HG03575 (cell line): ENCODE measurements at regions not wholly inside any gene's neighbourhood (a gene's known extent, or its start where the extent isn't known, plus 50 kb on each side); places are given as distances from the start of the nearest gene placed in this dataset.

ENCODE experiments used
- ATAC-seq: cut with Tn5 transposase; IDR thresholded peaks from one replicate; pipeline ENCODE4 v1.9.1; 2021; ENCODE audit not compliant: unreplicated experiment, insufficient number of reproducible peaks, low FRiP score; ENCODE audit errors: extremely low read depth

DNA sequence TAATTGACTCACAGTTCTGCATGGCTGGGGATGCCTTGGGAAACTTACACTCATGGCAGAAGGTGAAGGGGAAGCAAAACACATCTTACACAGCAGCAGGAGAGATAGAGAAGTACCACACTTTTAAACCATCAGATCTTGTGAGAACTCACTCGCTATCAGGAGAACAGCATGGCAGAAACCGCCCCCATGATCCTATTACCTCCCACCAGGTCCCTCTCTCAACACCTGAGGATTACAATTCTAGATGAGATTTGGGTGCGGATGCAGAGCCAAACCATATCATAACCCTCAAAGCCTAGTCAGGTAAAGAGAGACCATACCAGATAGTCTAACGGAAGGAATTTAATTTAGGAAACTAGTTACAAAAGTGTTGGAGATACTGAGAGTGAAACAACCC, 182.6 kb upstream of the ACVR2A start:
- ATAC-seq = no peak

DNA sequence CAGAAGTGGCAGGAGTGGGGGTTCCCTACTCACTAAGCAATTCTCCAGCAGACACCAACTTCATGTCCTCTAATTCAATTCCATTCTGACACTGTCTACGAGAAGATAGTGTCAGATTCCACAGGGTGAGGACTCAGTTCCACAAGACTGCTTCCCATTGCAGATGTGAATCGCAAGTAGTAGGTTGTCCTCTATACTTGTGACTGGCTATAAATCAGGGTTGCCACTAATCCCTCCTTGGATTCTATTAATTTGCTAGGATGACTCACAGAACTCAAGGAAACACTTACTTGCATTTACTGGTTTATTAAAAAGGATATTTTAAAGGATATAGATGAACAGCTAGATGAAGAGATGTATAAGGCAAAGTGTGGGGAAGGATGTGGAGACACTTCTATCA, 184.1 kb upstream of the ACVR2A start:
- ATAC-seq = no peak

DNA sequence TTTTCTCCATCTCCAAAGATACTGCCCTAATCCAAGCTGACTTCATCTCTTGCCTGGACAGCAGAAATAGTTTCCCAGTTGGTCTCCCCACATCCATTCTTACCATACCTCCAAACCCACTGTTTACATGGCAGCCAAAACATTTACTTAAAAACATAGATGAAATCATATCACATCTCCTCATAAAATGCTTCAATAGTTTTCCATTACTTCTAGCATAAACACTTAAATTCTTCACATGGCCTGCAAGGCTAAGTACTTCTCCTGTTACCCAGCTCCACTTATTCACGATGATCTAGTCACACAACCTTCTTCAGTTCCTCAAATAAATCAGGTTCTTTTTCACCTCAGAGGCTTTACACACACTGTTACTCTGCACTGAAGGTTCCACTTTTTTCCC, 185.8 kb upstream of the ACVR2A start:
- ATAC-seq = no peak

DNA sequence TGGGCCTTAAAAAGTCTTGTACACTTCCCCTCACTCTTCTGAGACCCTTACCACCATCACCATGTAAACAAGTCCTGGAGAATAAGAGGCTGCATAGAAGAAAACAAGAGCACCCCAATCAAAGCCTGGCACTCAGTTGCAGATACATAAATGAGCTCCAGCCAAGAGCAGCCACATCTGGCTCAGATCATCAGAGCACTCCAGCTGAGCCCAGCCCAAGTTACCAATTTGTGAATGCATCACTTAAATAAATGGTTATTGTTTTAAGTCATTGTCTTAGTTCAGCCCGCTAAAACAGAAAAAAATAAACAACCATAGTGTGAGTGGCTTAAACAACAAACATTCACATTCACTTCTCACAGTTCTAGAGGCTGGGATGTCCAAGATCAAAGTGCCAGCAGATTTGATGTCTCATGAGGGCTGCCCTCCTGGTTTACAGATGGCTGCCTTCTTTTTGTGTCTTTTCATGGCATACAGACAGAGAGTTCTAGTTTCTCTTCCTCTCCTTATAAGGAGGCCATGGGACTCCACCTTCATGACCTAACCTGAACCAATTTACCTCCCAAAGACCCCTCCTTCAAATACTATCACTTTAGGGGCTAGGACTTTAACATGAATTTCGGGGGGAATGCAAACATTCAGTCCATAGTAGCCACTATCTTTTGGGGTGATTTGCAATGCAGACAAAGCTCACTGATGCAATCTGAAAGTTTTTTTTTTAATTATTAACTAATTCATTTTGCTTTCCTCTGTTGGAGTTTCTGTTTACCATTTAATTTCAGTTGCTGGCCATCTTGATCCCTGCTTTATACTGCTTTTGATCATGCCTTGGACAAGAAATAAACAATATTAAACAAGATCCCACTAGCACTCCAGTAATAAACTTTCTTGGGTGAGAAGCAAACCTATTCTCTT, 187.5 kb upstream of the ACVR2A start:
- no peak for ATAC-seq

DNA sequence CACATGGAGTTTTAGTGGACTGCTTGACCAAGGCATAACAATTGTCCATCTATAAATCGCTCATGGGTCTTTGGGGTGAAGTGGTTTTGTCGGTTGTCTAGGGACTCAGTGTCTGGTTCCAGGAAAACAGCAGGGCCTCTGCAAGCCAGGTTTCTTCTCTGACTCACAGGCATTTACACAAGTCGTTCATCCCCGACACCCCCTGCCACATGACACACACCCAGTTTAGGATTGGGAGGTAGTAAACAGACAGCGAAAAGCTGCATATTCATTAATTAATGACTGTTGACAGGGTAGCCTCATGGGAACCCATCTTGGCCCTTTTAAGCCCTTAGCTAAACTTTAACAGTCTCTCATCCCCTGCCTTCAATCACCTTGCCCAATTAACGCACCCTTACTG, 194.8 kb upstream of the ACVR2A start:
- no peak for ATAC-seq

DNA sequence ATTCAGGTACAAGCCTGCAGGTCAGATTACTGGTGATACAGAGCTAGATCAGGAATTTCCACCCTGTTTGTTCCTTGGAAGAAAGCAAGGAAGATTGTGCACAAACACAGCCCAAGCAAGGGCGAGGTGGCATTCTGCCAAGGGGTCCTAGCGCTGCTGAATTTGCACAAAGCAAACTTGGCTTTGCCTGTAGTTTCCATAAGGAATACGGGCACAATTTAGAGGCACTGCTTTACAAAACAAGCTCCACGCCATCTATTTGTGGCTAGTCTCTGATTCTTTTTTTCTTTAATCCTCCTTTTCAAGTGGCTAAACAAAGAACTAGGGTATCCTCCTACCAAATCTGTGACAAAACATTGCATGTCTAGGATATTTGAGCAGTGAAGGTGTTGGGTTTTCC, 195.5 kb upstream of the ACVR2A start:
- no peak for ATAC-seq

DNA sequence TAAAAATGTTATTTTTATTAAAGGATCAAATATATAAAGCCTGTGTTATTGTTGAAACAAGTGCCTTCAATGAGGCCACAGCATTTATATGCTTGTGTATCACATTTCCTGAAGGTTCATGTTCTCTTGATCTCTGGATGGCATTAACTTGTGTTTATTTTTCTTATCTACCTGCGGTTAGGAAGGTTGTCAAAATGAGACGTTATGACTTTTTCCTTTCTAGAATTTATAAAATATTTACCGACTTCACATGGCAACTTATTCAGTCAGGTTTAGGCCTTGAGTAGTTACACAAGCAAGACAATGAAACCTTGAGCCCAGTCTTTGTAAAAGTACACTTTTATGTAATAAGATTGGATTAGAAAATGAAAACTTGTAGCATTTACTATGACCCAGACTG, 196.4 kb upstream of the ACVR2A start:
- no peak for ATAC-seq

DNA sequence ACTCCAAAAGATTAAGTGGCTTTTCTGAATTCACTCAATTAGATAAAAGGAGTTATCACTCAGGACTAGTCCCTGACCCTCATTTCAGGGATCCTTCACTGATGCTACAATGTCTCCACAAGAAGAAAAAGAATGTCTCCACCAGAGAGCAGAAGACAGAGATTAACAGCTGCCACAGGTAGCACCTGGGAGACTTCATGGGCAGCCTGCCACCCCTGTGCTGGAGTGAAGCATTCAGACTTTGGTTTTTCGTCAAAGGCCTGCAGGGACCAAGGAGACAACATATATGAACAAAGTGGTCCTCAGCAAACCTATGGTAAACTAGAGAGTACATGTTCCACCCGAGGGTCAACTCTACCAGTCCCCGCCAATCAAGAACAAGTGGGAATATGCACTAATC, 197.0 kb upstream of the ACVR2A start:
- ATAC-seq = no peak

DNA sequence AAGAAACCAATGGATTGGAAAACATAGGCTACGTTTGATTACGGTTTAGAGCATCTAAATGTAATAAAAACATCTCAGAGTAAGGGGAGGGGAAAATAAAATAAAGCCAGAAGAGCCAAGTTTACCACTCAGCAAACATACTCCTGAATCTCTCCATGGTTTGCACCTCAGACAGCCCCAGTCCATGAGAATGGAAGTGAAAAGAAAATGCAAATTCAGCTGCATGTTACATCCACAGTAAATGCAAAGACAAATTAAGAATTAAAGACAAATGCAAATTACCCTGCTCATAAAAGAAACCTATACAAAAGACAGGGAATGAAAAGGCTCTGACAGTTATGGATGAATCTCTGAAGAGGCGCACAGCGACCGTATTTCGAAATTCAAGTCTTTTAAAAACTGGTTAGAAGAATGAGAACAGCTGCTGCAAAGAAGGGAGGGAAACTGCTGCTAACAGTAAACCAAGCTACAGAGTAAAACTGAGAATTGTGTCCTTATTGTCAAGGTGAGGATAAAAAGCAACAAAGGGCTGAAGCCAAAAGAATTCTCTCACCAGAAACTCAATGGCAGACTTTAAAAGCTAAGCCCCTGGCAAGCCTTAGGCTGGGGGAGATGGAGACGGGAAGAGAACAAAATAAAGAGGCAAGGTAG, 197.9 kb upstream of the ACVR2A start:
- no peak for ATAC-seq

DNA sequence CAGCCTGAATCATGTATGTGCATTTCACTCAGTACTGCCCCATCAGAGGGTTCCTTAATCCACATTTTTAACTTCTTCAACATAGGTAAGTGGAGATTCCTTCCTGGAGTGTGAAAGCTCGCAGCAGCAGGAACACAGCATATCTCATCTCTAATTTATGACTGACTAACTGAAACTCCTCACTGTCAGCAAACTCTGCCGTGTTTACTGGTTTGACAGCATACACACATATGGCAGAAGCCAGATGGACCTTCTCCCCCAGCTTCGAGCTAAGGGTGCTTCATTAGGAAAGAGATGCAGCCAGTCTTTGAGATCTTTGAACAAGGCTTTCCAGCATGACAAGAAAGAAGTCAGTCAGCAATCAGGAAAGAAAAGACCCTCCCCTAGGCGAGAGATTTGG, 200.3 kb upstream of the ACVR2A start:
- ATAC-seq = no peak

DNA sequence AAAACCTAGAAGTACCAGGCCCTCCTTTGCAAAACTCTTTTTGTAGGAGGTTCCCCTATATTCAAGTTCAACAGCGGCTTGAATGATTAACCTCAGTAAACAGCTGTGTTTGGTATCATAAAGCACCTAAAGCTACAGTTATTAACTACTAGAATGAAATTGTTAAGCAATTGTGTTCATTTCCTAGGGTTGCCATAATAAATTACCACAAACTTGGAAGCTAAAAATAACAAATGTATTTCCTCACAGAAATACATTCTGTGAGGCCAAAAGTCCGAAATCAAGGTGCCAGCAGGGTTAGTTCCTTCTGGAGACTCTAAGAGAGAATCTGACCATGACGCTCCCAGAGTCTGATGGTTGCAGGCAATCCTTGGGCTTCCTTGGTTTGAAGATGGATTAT, 202.1 kb upstream of the ACVR2A start:
- ATAC-seq = no peak

DNA sequence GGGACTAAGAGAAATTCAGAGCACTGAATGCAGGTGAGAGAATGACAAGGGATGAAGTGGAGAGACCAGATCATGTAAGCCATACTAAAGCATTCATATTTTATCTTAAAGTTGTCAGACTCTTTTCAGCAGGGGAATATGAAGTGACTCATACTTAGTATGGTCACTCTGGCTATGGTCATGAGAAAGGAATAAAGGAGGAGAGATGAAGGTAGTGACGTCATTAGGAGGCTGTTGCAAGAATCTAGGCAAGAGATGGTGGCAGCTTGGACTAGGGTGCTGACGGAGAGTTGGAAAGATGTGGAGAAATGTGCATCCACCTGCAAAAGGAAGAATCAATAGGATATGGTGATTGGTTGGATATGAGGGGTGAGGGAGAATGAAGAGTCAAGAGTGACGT, 203.2 kb upstream of the ACVR2A start:
- ATAC-seq = no peak

DNA sequence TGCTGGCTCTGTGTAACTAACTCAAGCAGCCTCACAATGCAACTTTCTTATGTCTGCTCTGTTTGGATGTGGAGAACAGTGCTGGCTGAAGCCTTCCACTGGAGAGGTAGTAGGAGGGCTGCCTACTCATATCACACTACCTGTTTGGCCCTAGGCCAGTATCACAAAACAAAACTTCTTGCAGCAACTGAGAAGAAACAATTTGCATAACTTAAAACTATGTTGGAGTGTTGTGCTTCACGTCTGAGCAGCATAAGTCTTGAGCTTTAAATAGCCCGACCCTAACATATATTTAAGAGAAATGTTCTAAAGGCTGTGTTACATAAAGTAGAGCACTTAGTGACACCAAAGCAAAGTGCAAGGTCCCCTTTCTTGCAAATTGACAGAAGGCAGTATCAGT, 204.9 kb upstream of the ACVR2A start:
- ATAC-seq = peak; percentile 83

DNA sequence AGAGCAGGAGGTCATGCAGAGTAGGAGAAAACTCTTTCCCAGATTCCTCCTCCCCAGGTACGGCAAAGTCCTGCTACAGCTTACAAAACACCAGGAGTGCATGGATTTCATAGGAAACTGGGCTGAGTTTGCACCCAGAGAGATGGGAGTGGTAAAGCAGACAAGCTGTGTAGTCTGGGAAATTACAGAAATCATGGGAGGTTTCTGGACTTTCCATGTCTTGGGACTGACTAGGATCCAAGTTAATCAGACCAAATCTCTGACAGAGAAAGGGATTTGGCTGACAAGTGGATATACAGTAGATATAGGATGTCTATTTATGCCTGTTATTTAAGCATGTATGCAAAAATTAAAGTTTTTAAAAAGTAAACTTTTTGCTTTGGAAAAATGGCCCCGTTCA, 205.4 kb upstream of the ACVR2A start:
- no peak for ATAC-seq

DNA sequence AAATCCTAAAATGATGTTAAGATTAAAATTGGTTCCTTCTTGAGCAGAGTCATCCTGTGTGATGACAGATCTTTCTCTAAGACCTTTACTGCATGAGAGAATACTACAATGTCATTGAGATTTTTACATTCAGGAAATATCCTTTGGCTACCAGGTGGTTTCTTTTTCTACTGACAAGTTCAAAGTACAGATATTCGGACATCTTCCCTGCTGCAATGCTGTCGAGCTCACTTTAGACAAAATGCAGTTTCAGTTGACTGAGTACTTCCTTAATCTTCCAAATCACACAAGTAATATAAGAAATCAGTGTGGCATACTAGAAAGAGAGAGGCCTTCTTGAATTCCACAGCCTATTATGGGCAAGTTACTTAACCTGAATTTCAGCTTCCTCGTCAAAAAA, 207.9 kb upstream of the ACVR2A start:
- no peak for ATAC-seq

DNA sequence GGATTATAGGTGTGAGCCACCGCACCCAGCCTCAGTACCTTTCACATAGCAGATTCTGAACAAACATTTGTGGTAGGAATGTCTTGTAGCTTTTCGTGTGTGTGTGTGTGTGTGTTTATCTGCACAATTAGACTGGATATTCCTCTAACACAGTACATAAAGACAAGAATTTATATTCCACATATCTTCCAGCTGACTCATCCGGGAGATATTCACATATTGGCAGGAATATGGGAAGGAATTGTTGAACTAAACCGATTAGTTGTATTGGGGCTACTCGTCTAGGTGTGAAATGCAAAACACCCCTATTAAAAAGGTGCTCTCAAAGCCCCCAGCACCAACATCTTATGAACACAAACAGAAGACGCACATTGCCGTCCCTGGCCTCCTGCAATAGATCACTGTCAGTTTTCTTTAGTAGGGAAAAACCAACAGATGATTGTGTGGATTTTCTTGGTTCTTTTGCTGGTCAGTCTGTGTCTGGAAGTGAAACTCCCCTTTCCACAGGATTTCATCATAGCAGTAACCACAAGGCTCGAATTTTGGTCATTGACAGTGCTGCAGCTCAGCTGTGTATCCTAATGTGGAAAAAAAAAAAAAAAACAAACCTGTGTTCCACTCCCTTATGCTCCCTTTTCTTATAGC, 208.5 kb upstream of the ACVR2A start:
- ATAC-seq = no peak

DNA sequence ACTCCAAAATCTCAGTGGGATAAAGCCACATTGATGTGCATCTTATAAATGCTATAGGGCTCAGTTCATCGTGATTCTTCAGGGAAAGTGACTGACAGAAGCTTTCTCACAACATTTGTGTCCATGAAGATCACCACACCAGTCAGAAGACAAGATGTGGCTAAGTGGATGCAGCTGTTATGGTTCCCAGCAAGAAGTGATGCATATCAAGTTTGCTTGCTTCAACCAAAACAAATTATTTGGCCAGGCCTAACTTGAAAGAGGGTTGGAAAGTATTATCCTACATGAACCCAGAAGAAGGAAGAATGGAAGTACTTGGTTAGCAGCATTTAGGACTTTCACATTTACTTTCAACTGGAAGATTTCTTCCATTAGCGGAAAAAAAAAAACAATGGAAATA, 210.0 kb upstream of the ACVR2A start:
- no peak for ATAC-seq

DNA sequence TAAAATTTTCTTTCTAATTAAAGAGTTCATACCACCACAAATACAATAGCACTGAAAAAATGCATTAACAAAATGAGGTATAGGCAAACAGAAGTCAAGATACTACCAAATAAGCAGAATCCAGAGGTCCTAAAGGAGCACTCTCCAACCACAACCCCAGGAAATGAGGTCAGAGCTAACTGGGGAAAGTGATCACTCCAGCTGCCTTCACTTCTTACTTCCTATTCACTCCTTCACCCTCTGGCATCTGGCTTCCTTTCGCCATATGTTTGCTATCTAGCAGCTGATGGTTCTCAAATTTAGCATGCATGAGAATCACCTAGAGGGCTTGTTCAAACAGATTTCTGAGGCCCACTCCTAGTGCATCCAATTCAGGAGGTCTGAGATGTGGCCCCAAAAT, 212.6 kb upstream of the ACVR2A start:
- no peak for ATAC-seq

DNA sequence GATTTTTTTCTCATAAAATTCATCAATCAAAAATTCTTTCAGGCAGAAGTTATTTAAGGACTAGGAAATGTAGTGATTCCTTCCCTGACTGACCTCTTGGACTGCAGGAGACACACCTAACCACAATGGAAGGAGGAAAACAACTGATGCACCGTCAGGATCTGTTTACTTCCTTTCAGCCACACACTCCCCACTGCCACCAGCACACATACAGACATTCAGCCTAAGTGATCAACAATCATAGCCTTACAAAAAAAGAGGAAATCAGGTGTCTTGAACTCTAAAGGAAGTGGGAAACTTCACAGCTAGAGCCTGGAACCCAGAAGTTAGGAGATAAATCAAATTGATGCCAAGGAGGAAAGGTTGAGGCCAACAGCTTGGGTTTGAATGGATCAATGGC, 213.5 kb upstream of the ACVR2A start:
- no peak for ATAC-seq

DNA sequence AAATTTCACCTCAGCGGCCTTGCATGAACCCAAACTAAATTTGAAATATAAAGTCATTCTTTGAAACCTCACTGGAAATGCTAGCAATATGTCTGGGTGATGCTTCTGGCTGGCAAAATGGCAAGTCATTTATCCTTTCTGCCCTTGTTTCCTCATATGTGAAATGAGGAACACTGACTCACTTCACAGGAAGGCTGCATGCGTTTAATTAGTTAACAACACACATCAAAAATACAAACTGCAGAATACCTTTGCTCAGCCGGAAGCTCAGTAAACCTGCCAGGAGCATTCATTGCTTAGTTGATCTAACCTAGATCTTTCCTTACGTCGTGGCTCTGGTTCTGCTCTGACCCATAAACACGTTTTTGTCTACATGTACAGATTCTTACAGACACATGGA, 214.2 kb upstream of the ACVR2A start:
- ATAC-seq = no peak
